HK-2 (cell line): ENCODE measurements at regions not wholly inside any gene's neighbourhood (a gene's known extent, or its start where the extent isn't known, plus 50 kb on each side); places are given as distances from the start of the nearest gene placed in this dataset.
"Not testable (repeated sequence)": the region's sequence is repeated elsewhere in the genome, so short reads cannot be mapped to it uniquely, and the experiment has no call there.

ENCODE experiments used
- DNase-seq: peaks from one replicate; pipeline ENCODE4 v3.0.0-alpha.2; 2018; ENCODE audit not compliant: unreplicated experiment

GRCh38 chr3:147672035-147672434 lies 262.9 kb downstream of the ZIC1 start:
- no peak for DNase-seq

- DNase-seq, result no peak
Observed at GRCh38 chr3:147672436-147672835, 263.3 kb downstream of the ZIC1 start.

- DNase-seq, result no peak
Observed at GRCh38 chr3:147675761-147676160, 266.6 kb downstream of the ZIC1 start.

GRCh38 chr3:147680837-147681483 lies 271.8 kb downstream of the ZIC1 start:
- DNase-seq, result no peak

- no peak for DNase-seq
Observed at GRCh38 chr3:147688868-147689267, 279.7 kb downstream of the ZIC1 start.

GRCh38 chr3:147699175-147699838 lies 290.1 kb downstream of the ZIC1 start:
- no peak for DNase-seq

GRCh38 chr3:147701195-147701594 lies 292.0 kb downstream of the ZIC1 start:
- DNase-seq, result no peak

GRCh38 chr3:147702509-147702908 lies 293.3 kb downstream of the ZIC1 start:
- DNase-seq, result no peak

- no peak for DNase-seq
Observed at GRCh38 chr3:147705651-147706051, 296.5 kb downstream of the ZIC1 start.

- DNase-seq, result not testable (repeated sequence)
Observed at GRCh38 chr3:147710753-147711152, 301.6 kb downstream of the ZIC1 start.

- no peak for DNase-seq
Observed at GRCh38 chr3:147712357-147712756, 303.2 kb downstream of the ZIC1 start.

- not testable (repeated sequence) for DNase-seq
Observed at GRCh38 chr3:147712758-147713157, 303.6 kb downstream of the ZIC1 start.

- DNase-seq, result no peak
Observed at GRCh38 chr3:147713234-147714133, 304.3 kb downstream of the ZIC1 start.

- no peak for DNase-seq
Observed at GRCh38 chr3:147729641-147730040, 320.5 kb downstream of the ZIC1 start.

- no peak for DNase-seq
Observed at GRCh38 chr3:147730284-147730683, 321.1 kb downstream of the ZIC1 start.

- DNase-seq, result no peak
Observed at GRCh38 chr3:147733217-147733616, 324.1 kb downstream of the ZIC1 start.

- DNase-seq, result no peak
Observed at GRCh38 chr3:147735616-147736015, 326.5 kb downstream of the ZIC1 start.

GRCh38 chr3:147736226-147736625 lies 327.1 kb downstream of the ZIC1 start:
- no peak for DNase-seq

- DNase-seq, result no peak
Observed at GRCh38 chr3:147737376-147737775, 328.2 kb downstream of the ZIC1 start.

GRCh38 chr3:147740928-147741327 lies 331.8 kb downstream of the ZIC1 start:
- no peak for DNase-seq

- no peak for DNase-seq
Observed at GRCh38 chr3:147744967-147745366, 335.8 kb downstream of the ZIC1 start.

- no peak for DNase-seq
Observed at GRCh38 chr3:147755310-147755709, 346.1 kb downstream of the ZIC1 start.

GRCh38 chr3:147756476-147756875 lies 347.3 kb downstream of the ZIC1 start:
- no peak for DNase-seq
